ENCODE measurements at regions not wholly inside any gene's neighbourhood (a gene's known extent, or its start where the extent isn't known, plus 50 kb on each side); places are given as distances from the start of the nearest gene placed in this dataset.

DNA sequence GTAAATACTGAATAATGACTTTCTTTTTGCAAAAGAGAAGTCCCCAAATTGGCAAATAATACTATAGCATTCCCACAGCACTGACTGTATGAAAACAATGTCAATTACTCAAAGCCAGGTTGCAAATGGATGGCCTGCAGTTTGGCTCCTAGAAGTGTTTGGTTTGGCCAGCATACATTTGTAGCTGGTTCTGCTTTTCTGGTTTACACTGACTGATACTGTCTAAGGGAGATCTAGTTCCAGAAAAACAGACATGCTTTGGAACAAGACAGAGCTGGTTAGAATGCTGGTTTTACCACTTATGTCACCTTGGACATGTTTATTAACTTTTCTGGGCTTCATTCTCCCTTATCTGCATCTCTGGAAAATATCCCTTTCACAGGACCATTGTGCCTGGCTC lies 81.5 kb upstream of the TRPM3 start:
- in situ Hi-C loops (cut with HindIII; ENCODE audit: low pct_unique_long_range_greater_than_20kb, low sequenced_read_pairs) = no loop called here

DNA sequence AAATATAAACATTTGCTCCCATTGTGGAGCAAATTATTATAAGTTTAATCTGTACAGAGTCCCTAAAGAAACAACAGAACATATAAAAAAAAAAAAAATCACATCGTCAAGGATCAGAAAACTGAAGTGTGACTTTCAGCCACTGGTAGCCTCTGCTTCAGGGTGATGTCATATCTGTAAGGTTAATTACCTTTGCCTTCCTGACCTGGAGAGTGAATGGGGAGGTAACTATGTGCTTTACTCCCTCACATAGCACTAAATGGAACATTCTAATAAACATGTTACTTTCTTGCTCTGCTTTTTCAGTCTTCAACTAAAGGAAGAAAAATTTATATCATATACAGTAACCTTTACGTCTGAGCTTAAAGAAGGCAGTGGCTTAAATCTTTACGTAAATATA lies 70.3 kb upstream of the TRPM3 start:
- DNase-seq (ENCODE audit: low read depth, low spot score) = no peak
- in situ Hi-C loops (cut with HindIII; ENCODE audit: low pct_unique_long_range_greater_than_20kb, low sequenced_read_pairs) = no loop called here

More for the DNA sequence above, 81.5 kb upstream of the TRPM3 start:
- no peak for DNase-seq (ENCODE audit: low read depth, low spot score)

DNA sequence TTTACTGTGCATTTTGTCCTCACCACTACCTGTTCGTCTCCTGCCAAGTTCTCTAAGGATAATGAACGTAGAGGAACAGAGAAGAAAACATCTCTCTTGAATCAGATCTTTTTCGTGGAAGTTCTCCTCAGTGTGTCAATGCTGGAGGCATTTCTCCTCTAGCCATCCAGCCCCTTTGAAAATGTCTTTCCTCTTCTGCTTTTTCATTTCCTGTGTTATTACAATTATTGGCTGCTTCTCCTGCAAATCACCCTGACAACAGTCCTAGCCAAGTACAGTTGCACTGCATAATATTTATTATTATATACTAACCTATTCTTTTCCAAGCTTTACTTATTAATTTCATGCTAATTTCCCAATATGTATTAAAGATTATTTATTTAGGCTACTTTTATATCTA lies 61.8 kb upstream of the TRPM3 start:
- in situ Hi-C loops (cut with HindIII; ENCODE audit: low pct_unique_long_range_greater_than_20kb, low sequenced_read_pairs) = no loop called here
- DNase-seq (ENCODE audit: low read depth, low spot score) = no peak

DNA sequence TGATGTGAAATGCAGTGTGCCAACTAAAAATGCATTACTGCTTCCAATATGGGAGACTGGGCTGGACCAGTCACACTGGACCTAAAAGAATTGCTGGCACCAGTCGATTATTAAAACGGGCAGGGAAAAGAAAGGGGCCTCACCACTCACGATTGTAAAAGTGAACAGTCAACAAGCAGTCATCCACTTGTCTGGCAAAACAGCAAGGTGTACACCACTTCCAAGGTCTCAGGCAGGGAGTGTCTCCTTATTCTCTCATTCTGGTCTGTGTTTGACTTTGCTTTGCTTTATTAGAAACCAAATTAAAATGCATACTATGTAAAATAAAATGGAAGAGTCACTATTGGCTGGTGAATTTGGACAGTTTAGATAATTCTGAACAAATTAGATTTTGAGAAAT lies 57.8 kb upstream of the TRPM3 start:
- in situ Hi-C loops (cut with HindIII; ENCODE audit: low pct_unique_long_range_greater_than_20kb, low sequenced_read_pairs) = no loop called here
- DNase-seq (ENCODE audit: low read depth, low spot score) = no peak

DNA sequence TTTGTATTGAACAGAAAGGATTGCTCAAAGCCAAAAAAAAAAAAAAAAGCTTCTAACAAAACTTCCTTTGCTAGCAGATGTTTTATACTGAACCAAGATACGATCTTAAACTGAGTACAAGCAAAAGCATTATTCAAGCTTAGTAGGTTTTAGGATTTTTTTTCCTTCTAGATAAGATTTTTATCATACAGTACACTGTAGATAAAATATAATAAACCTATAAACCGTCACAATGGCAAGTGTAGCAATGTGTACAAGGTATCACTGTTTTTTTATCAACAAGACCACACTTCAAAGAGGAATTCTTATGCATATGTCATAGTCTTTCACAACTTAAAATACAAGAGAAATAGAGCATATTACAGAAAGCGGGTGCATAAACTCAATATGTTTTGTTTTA lies 56.5 kb upstream of the TRPM3 start:
- DNase-seq (ENCODE audit: low read depth, low spot score) = no peak
- in situ Hi-C loops (cut with HindIII; ENCODE audit: low pct_unique_long_range_greater_than_20kb, low sequenced_read_pairs) = no loop called here

DNA sequence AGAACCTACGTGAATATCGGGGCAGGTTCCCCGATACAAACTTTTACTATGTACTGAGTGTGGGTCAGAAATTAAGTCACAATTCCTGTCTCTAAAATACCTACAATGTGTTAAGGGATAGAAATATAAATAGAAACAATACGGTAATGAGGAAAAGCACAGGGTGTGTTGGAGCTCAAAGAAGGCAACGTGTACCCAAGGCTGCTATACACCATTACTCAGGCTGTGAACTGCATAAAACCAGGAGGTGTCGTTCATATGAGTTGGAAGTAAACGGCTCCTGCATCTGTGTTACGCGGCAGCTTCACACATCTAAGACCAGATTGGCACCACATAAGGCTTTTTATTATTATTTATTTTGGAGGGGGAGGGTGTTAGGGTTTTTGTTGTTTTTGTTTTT lies 50.1 kb upstream of the TRPM3 start:
- in situ Hi-C loops (cut with HindIII; ENCODE audit: low pct_unique_long_range_greater_than_20kb, low sequenced_read_pairs) = no loop called here
- DNase-seq (ENCODE audit: low read depth, low spot score) = no peak

Measured in SK-MEL-5 (cell line).